Kidney epithelial cell (primary cell): ENCODE measurements at regions not wholly inside any gene's neighbourhood (a gene's known extent, or its start where the extent isn't known, plus 50 kb on each side); places are given as distances from the start of the nearest gene placed in this dataset.

Source experiments
- DNase-seq: peaks from one replicate; pipeline ENCODE4 v3.0.0-alpha.2; 2010; ENCODE audit warnings: low read depth
- H3K27me3 ChIP-seq: 2 replicates; pipeline ENCODE4 v1.6.0; 2011; ENCODE audit warnings: low read length; ENCODE audit not compliant: control insufficient read depth, insufficient read depth
- H3K36me3 ChIP-seq: 2 replicates; pipeline ENCODE4 v1.5.1; 2011; ENCODE audit warnings: low read length; ENCODE audit not compliant: control insufficient read depth, insufficient read depth
- H3K4me3 ChIP-seq: 2 replicates; pipeline ENCODE4 v1.5.1; 2011; ENCODE audit warnings: low read depth, mild to moderate bottlenecking, control low read depth, low read length
- TF ChIP-seq, protein P1 (sequence below): IDR thresholded peaks from 2 replicates; pipeline ENCODE4 v1.5.1; 2011; ENCODE audit warnings: mild to moderate bottlenecking, moderate library complexity, low read length, control low read depth, inconsistent platforms; ENCODE audit not compliant: insufficient read depth, poor library complexity, severe bottlenecking

DNA sequence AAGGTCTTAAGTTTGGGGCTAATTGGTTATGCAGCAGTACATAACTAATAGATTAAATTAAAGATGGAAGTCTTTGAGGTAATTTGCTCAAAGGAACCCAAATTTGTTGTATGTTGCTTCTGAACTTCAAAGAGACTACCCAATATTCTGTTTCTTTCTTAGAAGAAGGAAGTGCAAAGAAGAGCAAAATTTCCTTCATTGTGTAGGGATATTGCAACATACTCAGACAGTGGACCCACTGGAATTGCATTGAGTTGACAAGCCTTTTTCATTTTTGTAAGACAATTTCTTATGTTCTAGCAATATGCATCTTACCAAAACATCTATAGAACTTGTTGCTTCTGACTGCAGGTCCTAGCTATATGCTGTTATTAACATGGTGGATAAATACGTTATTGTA, 527.8 kb downstream of the SH2D4B start:
- Histone ChIP-seq H3K36me3 (no peaks in the 10 kb centered on the region), H3K4me3 (no peak overlapping the region), H3K27me3 (no peaks in the 10 kb centered on the region)
- TF ChIP-seq, protein P1, sequence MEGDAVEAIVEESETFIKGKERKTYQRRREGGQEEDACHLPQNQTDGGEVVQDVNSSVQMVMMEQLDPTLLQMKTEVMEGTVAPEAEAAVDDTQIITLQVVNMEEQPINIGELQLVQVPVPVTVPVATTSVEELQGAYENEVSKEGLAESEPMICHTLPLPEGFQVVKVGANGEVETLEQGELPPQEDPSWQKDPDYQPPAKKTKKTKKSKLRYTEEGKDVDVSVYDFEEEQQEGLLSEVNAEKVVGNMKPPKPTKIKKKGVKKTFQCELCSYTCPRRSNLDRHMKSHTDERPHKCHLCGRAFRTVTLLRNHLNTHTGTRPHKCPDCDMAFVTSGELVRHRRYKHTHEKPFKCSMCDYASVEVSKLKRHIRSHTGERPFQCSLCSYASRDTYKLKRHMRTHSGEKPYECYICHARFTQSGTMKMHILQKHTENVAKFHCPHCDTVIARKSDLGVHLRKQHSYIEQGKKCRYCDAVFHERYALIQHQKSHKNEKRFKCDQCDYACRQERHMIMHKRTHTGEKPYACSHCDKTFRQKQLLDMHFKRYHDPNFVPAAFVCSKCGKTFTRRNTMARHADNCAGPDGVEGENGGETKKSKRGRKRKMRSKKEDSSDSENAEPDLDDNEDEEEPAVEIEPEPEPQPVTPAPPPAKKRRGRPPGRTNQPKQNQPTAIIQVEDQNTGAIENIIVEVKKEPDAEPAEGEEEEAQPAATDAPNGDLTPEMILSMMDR = no peak
- DNase-seq = no peak

DNA sequence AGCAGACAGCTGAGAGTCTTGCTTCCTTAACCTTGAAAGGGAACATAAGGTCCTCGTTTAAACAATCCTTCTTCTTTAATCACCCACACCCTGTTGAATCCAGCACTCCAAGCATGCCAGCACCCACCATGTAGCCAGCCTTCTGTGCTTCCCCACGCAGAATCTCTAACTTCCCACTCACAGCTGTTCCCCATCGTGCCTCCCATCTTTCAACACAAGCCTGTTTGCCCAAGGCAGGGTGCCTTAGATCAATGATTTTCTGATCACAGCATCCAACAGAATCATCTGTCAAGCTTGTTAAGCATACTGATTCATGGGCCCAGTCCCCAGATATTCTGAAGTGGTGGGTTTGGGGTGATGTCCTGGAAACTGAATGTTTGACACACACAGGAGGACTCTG, 530.8 kb downstream of the SH2D4B start:
- H3K27me3 ChIP-seq = no peaks in the 10 kb centered on the region
- no peaks in the 10 kb centered on the region for H3K36me3 ChIP-seq
- no peak overlapping the region for H3K4me3 ChIP-seq
- DNase-seq = no peak
- TF ChIP-seq, protein P1 = no peak

DNA sequence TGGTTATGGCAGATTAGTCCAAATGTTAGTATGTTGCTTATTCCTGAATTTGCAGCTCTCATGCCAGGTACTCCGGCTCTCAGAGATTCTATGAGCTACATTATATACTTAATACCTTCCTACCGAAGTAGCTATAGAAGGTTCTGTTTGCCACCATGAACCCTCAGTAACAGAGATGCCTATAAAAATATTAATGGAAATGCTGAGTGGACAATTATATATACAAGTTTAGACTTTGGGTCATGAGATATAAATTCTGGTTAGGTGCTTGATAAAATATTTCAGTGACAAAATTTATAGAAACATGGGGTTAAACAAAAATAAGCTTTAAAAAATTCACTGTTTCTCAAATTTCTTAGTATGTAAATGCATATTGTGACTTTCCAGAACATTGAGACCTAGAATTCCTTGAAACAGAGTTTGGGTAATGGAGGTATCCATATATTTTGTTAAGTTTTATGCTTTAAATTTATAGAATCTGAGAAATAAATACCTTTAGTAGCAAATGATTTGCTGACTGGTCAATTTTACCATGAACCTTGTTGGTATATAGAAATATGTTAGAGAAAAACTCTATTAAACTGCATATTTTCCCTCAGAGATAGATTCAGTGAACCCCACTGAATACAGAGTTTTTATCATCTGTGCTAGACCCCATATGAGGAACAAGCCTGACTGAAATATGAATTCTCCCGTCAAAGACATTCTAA, 533.5 kb downstream of the SH2D4B start:
- no peaks in the 10 kb centered on the region for H3K36me3 ChIP-seq
- no peak overlapping the region for H3K4me3 ChIP-seq
- DNase-seq = no peak
- no peaks in the 10 kb centered on the region for H3K27me3 ChIP-seq
- TF ChIP-seq, protein P1 = no peak

DNA sequence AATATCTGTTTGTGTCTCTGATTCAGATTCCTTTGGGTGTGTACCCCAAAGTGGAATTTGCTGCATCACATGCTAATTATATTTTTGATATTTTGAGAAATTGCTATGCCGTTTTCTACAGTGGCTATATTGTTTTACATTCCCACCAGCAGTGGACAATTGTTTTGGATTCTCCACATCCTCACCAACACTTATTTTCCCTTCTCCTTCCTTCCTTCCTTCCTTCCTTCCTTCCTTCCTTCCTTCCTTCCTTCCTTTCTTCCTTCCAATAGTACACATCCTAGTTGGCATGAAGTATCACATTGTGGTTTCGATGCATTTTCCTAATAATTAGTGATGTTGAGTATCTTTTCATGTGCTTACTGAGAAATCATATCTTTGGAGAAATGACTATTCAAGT, 535.5 kb downstream of the SH2D4B start:
- no peak for DNase-seq
- Histone ChIP-seq H3K4me3 (no peak overlapping the region), H3K27me3 (no peaks in the 10 kb centered on the region), H3K36me3 (no peaks in the 10 kb centered on the region)
- TF ChIP-seq, protein P1 = no peak

DNA sequence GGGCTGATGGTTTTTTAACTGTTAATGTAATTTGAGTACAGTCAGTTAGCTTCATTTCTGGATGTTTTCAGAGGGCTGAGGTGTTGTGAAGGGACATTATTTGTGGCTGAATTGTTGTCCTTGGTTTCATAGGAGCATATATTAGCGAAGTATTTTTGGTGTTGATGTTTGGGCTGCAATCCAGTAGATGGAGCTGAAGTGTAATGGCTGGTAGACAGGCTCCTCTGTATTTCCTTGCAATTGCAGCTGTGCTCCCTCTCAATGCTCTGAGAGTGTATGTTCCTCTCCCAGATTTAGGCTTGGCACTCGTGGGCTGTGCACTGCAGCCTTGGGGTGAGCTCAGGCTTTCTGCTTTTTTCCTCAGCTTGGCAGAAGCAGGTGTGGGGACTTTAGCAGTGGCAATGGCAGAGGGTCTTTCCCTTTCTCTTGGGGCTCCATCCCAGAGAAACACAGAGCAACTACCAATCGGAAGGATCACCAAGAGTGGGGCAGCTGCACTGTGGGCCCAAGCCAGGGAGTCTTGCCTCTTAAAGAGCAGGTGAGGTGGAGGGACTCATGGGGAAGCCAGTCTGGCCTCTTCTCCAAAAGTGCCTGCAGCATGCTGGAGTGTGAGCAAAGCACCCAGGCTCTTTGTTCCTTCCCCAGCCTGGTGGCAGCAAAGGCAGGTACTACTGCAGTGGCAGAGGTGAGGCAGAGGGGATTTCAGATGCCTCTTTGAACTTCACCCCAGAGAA, 544.4 kb downstream of the SH2D4B start:
- Histone ChIP-seq H3K4me3 (no peak overlapping the region), H3K27me3 (no peaks in the 10 kb centered on the region), H3K36me3 (no peaks in the 10 kb centered on the region)
- TF ChIP-seq, protein P1 = peak; percentile 48
- no peak for DNase-seq
